ENCODE measurements at regions not wholly inside any gene's neighbourhood (a gene's known extent, or its start where the extent isn't known, plus 50 kb on each side); places are given as distances from the start of the nearest gene placed in this dataset.

GRCh38 chr11:116162886-116163230 is 609.9 kb downstream of the BUD13 start:
- no peak for TF ChIP-seq CREB1 (CRISPR knock-in tag; IDR thresholded peaks at IDR 0.05; ENCODE audit: low read depth)
- TF ChIP-seq, protein P1, sequence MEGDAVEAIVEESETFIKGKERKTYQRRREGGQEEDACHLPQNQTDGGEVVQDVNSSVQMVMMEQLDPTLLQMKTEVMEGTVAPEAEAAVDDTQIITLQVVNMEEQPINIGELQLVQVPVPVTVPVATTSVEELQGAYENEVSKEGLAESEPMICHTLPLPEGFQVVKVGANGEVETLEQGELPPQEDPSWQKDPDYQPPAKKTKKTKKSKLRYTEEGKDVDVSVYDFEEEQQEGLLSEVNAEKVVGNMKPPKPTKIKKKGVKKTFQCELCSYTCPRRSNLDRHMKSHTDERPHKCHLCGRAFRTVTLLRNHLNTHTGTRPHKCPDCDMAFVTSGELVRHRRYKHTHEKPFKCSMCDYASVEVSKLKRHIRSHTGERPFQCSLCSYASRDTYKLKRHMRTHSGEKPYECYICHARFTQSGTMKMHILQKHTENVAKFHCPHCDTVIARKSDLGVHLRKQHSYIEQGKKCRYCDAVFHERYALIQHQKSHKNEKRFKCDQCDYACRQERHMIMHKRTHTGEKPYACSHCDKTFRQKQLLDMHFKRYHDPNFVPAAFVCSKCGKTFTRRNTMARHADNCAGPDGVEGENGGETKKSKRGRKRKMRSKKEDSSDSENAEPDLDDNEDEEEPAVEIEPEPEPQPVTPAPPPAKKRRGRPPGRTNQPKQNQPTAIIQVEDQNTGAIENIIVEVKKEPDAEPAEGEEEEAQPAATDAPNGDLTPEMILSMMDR (conservative IDR thresholded peaks at IDR 0.05; ENCODE audit: low read depth in 2 of 2): no peak
- no peak for TF ChIP-seq EZH2phosphoT487 (IDR thresholded peaks at IDR 0.05; ENCODE audit: unreplicated experiment)
- TF ChIP-seq POLR2AphosphoS5 (IDR thresholded peaks at IDR 0.05; ENCODE audit: low read depth): no peak
- TF ChIP-seq, protein P2, sequence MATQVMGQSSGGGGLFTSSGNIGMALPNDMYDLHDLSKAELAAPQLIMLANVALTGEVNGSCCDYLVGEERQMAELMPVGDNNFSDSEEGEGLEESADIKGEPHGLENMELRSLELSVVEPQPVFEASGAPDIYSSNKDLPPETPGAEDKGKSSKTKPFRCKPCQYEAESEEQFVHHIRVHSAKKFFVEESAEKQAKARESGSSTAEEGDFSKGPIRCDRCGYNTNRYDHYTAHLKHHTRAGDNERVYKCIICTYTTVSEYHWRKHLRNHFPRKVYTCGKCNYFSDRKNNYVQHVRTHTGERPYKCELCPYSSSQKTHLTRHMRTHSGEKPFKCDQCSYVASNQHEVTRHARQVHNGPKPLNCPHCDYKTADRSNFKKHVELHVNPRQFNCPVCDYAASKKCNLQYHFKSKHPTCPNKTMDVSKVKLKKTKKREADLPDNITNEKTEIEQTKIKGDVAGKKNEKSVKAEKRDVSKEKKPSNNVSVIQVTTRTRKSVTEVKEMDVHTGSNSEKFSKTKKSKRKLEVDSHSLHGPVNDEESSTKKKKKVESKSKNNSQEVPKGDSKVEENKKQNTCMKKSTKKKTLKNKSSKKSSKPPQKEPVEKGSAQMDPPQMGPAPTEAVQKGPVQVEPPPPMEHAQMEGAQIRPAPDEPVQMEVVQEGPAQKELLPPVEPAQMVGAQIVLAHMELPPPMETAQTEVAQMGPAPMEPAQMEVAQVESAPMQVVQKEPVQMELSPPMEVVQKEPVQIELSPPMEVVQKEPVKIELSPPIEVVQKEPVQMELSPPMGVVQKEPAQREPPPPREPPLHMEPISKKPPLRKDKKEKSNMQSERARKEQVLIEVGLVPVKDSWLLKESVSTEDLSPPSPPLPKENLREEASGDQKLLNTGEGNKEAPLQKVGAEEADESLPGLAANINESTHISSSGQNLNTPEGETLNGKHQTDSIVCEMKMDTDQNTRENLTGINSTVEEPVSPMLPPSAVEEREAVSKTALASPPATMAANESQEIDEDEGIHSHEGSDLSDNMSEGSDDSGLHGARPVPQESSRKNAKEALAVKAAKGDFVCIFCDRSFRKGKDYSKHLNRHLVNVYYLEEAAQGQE (IDR thresholded peaks at IDR 0.05; ENCODE audit: unreplicated experiment): no peak
- no peak for TF ChIP-seq NANOG (IDR thresholded peaks at IDR 0.05; ENCODE audit: borderline replicate concordance)
- no peak for TF ChIP-seq ZNF331 (CRISPR knock-in tag; IDR thresholded peaks at IDR 0.05; ENCODE audit: low read depth)
